ENCODE measurements at regions not wholly inside any gene's neighbourhood (a gene's known extent, or its start where the extent isn't known, plus 50 kb on each side); places are given as distances from the start of the nearest gene placed in this dataset.

DNA sequence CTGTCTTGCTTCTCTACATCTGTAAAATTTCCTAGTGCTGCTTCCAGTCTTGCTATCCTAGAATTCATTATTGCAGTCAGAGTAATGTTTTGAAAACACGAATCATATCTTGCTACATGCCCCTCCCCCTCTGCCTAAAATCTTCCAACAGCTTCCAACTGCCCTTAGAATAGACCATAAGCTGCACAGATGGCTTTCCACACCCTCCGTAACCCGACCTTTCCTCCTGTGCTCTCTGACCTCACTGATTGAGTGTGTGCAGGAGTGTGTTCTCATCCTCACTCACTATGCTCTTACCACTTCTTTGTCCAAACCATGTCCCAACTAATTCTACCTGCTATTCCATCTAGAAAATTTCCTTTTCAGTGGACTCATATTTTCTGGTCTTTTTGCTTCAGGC, 121.2 kb upstream of the ANKRD1 start:
- H3K4me3 ChIP-seq (replicated peaks; ENCODE audit: low read depth, low read length), result no peak overlapping the region
- TF ChIP-seq, protein P1, sequence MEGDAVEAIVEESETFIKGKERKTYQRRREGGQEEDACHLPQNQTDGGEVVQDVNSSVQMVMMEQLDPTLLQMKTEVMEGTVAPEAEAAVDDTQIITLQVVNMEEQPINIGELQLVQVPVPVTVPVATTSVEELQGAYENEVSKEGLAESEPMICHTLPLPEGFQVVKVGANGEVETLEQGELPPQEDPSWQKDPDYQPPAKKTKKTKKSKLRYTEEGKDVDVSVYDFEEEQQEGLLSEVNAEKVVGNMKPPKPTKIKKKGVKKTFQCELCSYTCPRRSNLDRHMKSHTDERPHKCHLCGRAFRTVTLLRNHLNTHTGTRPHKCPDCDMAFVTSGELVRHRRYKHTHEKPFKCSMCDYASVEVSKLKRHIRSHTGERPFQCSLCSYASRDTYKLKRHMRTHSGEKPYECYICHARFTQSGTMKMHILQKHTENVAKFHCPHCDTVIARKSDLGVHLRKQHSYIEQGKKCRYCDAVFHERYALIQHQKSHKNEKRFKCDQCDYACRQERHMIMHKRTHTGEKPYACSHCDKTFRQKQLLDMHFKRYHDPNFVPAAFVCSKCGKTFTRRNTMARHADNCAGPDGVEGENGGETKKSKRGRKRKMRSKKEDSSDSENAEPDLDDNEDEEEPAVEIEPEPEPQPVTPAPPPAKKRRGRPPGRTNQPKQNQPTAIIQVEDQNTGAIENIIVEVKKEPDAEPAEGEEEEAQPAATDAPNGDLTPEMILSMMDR (IDR thresholded peaks at IDR 0.05; ENCODE audit: insufficient read depth, low read length, poor library complexity, severe bottlenecking), result no peak
- DNase-seq (ENCODE audit: extremely low read depth, insufficient read length), result no peak

DNA sequence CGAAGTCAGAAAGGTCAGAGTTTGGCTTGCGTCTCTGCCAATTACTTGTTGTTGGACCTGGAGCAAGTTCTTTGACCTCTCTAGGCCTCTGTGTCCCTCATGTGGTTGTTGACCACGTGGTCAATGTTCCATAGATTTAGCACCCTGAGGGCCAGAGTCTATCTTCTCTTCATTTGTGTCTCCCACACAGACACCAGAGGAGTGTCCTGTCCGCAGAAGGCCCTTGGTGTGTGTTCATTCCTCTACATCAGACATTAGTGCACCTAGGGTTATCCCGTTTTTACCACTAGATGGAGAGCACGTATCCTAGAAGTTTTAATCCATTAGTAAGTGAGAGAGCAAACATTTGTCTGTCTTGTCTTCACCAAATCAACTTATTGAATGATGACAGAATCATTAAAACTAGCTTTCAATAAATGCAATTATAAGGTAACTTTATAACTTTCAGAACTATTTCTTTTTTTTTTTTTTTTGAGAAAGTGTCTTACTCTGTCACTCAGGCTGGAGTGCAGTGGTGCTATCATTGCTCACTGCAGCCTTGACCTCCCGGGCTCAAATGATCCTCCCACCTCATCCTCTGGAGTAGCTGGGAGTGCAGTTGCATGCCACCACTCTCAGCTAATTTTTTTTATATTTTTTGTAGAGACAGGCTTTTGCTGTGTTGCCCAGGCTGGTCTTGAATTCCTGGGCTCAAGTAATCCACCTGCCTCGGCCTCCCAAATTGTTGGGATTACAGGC, 122.5 kb upstream of the ANKRD1 start:
- Histone ChIP-seq H3K27me3 (replicated peaks; ENCODE audit: control insufficient read depth, insufficient read depth, low read length) (no peaks in the 10 kb centered on the region), H3K4me3 (replicated peaks; ENCODE audit: low read depth, low read length) (no peak overlapping the region), H3K36me3 (ENCODE audit: control insufficient read depth, insufficient read depth, low read length) (no peaks in the 10 kb centered on the region)
- TF ChIP-seq, protein P1 (IDR thresholded peaks at IDR 0.05; ENCODE audit: insufficient read depth, low read length, poor library complexity, severe bottlenecking), result peak; percentile 32
- no peak for DNase-seq (ENCODE audit: extremely low read depth, insufficient read length)

More for the DNA sequence above, 121.2 kb upstream of the ANKRD1 start:
- no peaks in the 10 kb centered on the region for H3K36me3 ChIP-seq (ENCODE audit: control insufficient read depth, insufficient read depth, low read length)
- no peaks in the 10 kb centered on the region for H3K27me3 ChIP-seq (replicated peaks; ENCODE audit: control insufficient read depth, insufficient read depth, low read length)

DNA sequence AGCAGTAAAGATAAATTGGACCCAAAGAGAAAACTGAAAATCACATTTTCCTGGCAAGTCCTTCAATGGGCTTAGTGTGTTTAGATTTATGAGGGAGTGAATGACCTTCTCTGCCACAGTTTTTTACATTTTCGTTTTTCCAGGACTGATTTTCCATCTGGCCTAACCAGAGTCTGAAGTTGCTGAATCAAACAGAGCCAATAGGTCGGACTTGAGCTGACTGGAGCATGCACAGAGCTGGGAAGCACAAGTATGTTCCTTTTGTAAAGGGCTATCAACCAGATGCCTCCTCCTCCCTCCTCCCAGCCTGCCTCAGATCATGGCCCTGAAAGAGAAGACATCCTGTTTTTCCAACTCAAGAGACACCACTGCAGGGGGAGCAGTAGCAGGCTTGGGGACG, 126.0 kb upstream of the ANKRD1 start:
- no peak for DNase-seq (ENCODE audit: extremely low read depth, insufficient read length)
- no peaks in the 10 kb centered on the region for H3K36me3 ChIP-seq (ENCODE audit: control insufficient read depth, insufficient read depth, low read length)

DNA sequence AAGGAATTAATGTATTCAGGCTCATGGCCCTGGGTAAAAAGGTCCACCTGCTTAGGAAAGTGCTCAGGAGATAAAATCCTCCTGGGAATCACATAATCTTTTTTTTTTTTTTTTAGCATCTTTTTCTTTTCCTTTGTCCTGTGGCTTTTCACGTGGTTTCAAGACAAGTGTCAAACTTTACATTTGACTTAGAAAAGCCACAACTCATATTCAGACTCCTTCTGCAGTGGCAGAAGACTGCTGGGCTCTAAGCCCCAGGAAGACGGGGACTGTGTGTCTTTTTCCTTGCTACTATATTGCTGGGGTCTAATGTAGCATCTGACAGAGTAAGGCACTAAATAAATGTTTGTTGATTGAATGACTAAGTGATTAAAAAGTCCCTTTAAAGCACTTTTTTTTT, 127.5 kb upstream of the ANKRD1 start:
- H3K36me3 ChIP-seq (ENCODE audit: control insufficient read depth, insufficient read depth, low read length), result no peaks in the 10 kb centered on the region

More for the DNA sequence above, 126.0 kb upstream of the ANKRD1 start:
- Histone ChIP-seq H3K27me3 (replicated peaks; ENCODE audit: control insufficient read depth, insufficient read depth, low read length) (no peaks in the 10 kb centered on the region), H3K4me3 (replicated peaks; ENCODE audit: low read depth, low read length) (no peak overlapping the region)
- TF ChIP-seq, protein P1 (IDR thresholded peaks at IDR 0.05; ENCODE audit: insufficient read depth, low read length, poor library complexity, severe bottlenecking), result no peak

DNA sequence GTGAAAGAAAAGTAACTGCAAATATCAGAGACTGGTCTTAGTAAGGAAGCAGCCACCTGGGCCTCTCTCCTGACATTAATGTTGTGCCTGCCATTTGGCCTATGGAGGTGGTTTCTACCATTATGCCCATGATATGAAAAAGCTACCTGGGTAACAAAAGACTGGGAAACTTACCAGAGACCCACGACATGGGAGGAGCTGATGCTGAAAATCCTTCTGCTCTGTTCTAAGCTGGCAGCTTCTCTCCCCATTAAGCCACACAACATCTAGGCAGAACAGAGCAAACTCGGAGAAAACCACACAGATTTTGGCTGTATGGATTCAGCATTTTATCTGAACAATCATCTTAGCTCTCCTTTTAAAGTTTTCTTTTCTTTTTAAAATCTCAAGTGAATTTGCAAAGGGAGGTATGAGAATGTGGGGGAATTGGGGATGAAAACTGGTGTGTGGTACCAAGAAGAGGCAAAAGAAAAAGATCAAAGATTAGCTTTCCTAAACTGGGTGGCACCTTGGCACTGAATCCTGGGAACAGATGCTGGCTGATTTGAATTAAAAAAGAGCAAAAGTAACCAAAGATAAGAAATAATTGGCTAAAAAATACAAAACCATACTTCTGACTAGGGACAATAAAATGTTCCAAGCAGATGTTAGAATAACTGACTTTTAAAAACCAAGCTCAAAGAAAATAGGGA, 128.6 kb upstream of the ANKRD1 start:
- H3K4me3 ChIP-seq (replicated peaks; ENCODE audit: low read depth, low read length), result no peak overlapping the region
- DNase-seq (ENCODE audit: extremely low read depth, insufficient read length), result no peak
- no peaks in the 10 kb centered on the region for H3K36me3 ChIP-seq (ENCODE audit: control insufficient read depth, insufficient read depth, low read length)
- H3K27me3 ChIP-seq (replicated peaks; ENCODE audit: control insufficient read depth, insufficient read depth, low read length), result no peaks in the 10 kb centered on the region
- TF ChIP-seq, protein P1 (IDR thresholded peaks at IDR 0.05; ENCODE audit: insufficient read depth, low read length, poor library complexity, severe bottlenecking), result no peak

More for the DNA sequence above, 127.5 kb upstream of the ANKRD1 start:
- Histone ChIP-seq H3K27me3 (replicated peaks; ENCODE audit: control insufficient read depth, insufficient read depth, low read length) (no peaks in the 10 kb centered on the region), H3K4me3 (replicated peaks; ENCODE audit: low read depth, low read length) (no peak overlapping the region)
- TF ChIP-seq, protein P1 (IDR thresholded peaks at IDR 0.05; ENCODE audit: insufficient read depth, low read length, poor library complexity, severe bottlenecking), result no peak
- no peak for DNase-seq (ENCODE audit: extremely low read depth, insufficient read length)
